Adrenal gland (tissue), 5 donors: ENCODE measurements at regions not wholly inside any gene's neighbourhood (a gene's known extent, or its start where the extent isn't known, plus 50 kb on each side); places are given as distances from the start of the nearest gene placed in this dataset.

Source experiments
- CTCF ChIP-seq, 6 experiments: fragments of 450-650 bp in 4 of 6; fragments of 200-600 bp in 2 of 6; sonication (generic) in 1 of 6; IDR thresholded peaks; 1 replicate in 5 of 6; 2 replicates in 1 of 6; pipeline versions ENCODE4 v1.5.1 to v1.8.0; 2016 to 2021; ENCODE audit warnings: antibody characterized with exemption in 6 of 6, mild to moderate bottlenecking in 2 of 6, moderate library complexity in 1 of 6
- POLR2A ChIP-seq, 2 donors: fragments of 450-650 bp; IDR thresholded peaks; one replicate each; pipeline ENCODE4 v1.6.1; 2017; ENCODE audit warnings: antibody characterized with exemption in 2 of 2, mild to moderate bottlenecking in 2 of 2, moderate library complexity in 1 of 2
- donor health status: DM: no; HTN: no; CAD: no.

- TF ChIP-seq CTCF (IDR thresholded peaks at IDR 0.05): no peak
- no peak for TF ChIP-seq POLR2A (IDR thresholded peaks at IDR 0.05)
Observed at GRCh38 chr5:3905521-3905920, 309.9 kb downstream of the IRX1 start.
